Superior temporal gyrus (tissue), 1 donor: ENCODE measurements at regions not wholly inside any gene's neighbourhood (a gene's known extent, or its start where the extent isn't known, plus 50 kb on each side); places are given as distances from the start of the nearest gene placed in this dataset.

Source experiments
- DNase-seq: peaks from one replicate; pipeline ENCODE4 v3.0.0-alpha.2; 2016; ENCODE audit errors: extremely low spot score

DNA sequence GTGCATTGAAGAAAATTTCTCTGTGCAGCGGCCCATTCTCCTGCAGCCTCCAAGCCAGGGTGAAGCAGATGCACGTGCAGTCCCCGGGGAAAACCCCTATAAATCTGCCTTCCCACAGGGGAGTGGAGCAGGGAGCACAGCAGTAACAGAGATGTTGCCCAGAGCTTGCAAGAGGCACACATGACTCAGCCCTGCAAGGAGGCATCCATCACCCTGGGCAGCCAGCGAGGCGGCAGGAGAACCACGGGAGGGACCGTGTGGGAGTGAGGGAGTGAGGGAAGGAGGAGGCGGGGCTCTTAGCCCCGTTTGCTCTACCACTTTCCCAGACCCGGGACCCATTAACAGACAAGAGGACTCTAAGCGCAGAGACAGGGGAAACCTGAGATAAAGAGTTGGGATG lies 96.2 kb upstream of the ARAP3 start:
- DNase-seq = no peak

GRCh38 chr5:141777711-141778110 lies 95.7 kb upstream of the ARAP3 start:
- DNase-seq = no peak

- no peak for DNase-seq
Observed at GRCh38 chr5:141777130-141777529, 95.1 kb upstream of the ARAP3 start.

GRCh38 chr5:141773779-141774562 lies 91.9 kb upstream of the ARAP3 start:
- DNase-seq = no peak

DNA sequence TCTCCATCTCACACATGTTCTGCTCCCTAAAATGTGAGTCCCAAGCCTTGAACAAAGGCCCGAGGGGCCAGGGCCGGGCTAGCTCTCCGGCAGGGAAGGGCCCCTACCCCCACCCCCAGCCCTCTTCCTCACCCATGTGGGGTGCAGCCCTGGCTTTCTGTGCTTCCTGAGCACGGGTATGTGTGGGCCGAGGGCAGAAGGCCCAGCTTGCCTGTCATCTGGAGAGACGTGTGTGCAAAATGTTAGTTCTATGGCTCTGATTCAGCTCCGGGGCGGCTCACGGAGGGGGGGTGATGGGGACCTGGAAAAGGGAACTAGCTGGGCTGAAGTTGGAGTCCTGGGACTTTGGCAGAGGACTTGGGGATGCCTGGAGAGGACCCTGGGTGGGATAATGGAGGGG lies 90.3 kb upstream of the ARAP3 start:
- DNase-seq = no peak

GRCh38 chr5:141771562-141771961 lies 89.5 kb upstream of the ARAP3 start:
- no peak for DNase-seq

- DNase-seq = no peak
Observed at GRCh38 chr5:141771031-141771430, 89.0 kb upstream of the ARAP3 start.

DNA sequence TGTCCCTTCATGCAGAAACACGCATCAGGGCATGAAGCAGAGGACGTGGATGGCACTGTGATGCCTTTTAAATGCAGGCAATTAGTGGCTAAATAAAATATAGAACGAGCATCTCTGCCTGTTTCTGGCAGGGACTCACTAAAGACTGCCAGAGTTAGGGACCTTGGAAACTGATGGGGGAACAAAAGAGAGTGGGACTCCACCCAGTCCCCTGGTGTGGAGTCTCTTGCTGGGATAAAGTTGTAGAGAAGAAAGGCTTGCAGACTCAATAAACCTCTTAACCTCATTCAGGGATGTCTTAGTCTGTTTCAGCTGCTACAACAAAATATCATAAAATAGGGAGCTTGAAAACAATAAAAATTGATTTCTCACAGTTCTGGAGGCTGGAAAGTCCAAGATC lies 87.6 kb upstream of the ARAP3 start:
- no peak for DNase-seq

DNA sequence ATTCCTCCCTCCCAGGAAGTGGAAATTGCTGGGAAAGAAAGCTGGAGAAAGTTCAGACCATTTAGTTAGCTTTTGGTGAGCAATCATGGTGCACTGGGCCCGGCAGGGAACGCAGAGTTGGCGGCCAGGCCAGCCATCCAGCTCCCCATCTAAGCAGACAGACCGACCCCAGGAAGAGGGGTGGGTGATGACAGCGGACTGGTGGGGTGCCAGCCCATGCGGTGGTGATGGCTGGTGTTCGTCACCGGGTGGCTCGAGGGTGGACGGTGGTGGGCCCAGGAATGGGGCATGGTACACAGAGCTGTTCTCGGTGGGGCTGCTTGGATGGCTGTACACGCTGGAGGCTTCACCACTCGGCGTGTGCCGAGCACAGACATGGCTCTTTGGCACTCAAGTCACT lies 85.6 kb upstream of the ARAP3 start:
- DNase-seq = no peak

- no peak for DNase-seq
Observed at GRCh38 chr5:141765896-141766551, 84.0 kb upstream of the ARAP3 start.

DNA sequence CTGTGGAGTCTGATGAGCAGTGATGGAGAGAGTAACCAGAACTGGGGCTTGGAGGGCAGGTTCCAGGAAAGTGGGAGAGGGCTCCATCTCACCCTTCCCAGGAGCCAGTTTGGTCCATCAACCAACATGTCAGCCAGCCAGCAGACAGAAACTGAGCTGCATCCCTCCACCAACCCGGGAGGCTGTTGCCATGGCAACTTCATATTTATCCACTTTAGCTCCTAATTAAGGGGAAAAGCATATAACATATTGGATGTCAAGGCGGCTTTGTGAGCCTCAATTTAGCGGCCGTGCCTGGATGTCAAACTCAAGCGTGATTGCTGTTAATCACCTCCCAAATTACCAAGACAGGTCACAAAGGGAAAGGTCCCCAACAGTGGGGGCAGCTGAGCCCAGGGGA lies 81.5 kb upstream of the ARAP3 start:
- no peak for DNase-seq

DNA sequence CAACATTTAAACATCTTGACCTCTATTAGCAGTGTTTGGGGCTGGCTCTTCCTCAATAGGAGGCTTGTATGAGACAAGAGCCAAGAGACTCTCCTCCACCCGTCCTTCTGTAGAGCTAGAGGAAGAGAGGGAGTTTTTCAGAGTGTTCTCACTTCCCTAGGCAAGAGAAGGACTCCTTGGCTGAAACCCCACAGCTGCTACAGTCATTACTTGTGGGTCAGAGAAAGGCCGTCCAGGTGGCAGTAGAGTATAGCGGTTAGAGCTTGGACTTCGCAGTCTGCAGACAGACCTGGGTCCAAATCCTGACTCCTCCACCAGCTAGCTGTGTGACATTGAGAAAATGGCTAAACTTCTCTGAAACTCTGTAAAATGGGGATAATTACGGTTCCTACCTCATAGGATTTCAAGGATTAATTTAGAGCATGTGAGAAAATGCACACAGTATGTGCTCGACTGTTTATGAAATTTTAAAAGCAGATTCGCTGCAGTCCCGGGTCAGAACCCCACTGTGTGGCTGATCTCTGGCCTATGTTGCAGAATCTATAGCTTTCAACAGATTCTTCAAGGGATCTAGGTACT lies 80.8 kb upstream of the ARAP3 start:
- no peak for DNase-seq

DNA sequence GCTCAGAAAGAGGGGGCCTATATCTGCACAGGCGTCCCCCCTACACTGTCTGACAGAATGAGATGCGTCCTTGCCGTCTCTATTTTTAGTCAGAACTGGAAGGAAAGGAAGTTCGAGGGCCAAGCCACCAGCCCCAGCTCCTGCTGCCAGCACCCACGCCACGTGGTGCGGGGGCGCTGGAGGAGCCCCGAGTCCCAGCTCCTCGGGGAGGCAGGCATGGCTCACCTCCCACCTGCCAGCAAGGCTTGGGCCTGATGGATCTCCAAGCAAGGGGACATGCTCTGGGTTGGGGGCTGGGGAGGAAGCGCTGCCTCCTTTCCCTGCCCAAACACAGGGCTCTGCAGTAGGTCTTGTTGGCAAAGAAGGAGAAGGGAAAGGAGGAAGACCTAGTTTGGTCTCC lies 80.3 kb upstream of the ARAP3 start:
- DNase-seq = no peak

- DNase-seq = no peak
Observed at GRCh38 chr5:141760753-141761152, 78.7 kb upstream of the ARAP3 start.

GRCh38 chr5:141760193-141760592 lies 78.2 kb upstream of the ARAP3 start:
- DNase-seq = no peak

- DNase-seq = peak; percentile 34
Observed at GRCh38 chr5:141758310-141758998, 76.4 kb upstream of the ARAP3 start.

GRCh38 chr5:141757402-141757801 lies 75.4 kb upstream of the ARAP3 start:
- DNase-seq = no peak

- DNase-seq = no peak
Observed at GRCh38 chr5:141756196-141756595, 74.2 kb upstream of the ARAP3 start.

DNA sequence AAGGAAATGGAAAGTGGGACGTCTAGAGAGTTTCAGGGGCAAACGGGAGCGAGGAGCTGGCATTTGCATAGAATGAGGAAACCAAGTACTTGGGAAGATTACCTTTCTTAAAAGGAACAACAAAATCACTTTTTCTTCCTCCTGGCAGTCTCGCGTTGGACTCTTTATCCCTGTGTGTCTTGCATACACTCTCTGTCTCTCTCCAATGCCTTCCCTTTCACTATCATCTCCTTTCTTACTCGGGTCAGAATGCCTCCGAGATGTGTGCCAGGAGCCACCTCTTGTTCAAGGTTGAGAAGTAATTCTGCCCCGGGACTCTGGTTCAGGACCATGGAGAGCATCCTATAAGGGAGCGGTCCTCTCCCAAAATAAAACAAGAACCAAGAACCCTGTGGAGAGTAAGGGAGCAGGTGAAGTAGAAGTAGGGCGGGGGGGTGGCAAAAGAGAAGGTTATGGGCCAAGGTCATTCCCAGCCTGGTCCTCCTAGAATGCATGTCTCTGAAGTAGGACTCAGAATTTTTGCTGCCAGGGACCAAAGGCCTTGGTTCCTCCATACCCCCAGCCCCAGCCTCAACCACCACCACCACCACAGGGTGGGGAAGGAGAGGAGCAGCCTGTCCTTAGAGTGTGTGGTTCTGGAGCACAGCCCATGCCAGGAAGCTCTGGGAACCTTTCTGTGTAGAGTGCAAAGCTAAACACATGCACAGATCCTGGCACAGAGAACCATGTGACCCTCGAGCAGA lies 72.1 kb upstream of the ARAP3 start:
- DNase-seq = no peak

GRCh38 chr5:141753143-141753970 lies 71.3 kb upstream of the ARAP3 start:
- DNase-seq = no peak
